K562 (cell line): ENCODE measurements at regions not wholly inside any gene's neighbourhood (a gene's known extent, or its start where the extent isn't known, plus 50 kb on each side); places are given as distances from the start of the nearest gene placed in this dataset.

Experiments
- ARID1B ChIP-seq: fragments of 450-650 bp; IDR thresholded peaks from 2 replicates; pipeline ENCODE4 v1.6.1; 2016; ENCODE audit warnings: antibody characterized with exemption, mild to moderate bottlenecking, inconsistent platforms
- MYBL2 ChIP-seq, 2 experiments: fragments of 450-650 bp in 1 of 2; sonication (generic) in 1 of 2; formaldehyde crosslinking in 1 of 2; IDR thresholded peaks; 2 replicates each; pipeline versions ENCODE4 v1.6.1 to v1.8.1; 2017 to 2022; ENCODE audit warnings: borderline replicate concordance in 1 of 2, inconsistent platforms in 1 of 2, low read depth in 1 of 2, mild to moderate bottlenecking in 1 of 2, missing genetic modification reagents in 1 of 2, moderate library complexity in 1 of 2
- TFAM ChIP-seq: fragments of 250-450 bp; sonication (Bioruptor Pico); conservative IDR thresholded peaks from 2 replicates; pipeline ENCODE4 v1.5.0; 2021; ENCODE audit warnings: mild to moderate bottlenecking, moderate library complexity
- ZNF830 ChIP-seq: fragments of 250-450 bp; sonication (Bioruptor Pico); IDR thresholded peaks from 2 replicates; pipeline ENCODE4 v1.5.0; 2021; ENCODE audit warnings: mild to moderate bottlenecking
- TF ChIP-seq, protein P1 (sequence below): sonication (generic); formaldehyde crosslinking; IDR thresholded peaks from 2 replicates; pipeline ENCODE4 v1.8.1; 2023; ENCODE audit warnings: mild to moderate bottlenecking, missing genetic modification reagents

DNA sequence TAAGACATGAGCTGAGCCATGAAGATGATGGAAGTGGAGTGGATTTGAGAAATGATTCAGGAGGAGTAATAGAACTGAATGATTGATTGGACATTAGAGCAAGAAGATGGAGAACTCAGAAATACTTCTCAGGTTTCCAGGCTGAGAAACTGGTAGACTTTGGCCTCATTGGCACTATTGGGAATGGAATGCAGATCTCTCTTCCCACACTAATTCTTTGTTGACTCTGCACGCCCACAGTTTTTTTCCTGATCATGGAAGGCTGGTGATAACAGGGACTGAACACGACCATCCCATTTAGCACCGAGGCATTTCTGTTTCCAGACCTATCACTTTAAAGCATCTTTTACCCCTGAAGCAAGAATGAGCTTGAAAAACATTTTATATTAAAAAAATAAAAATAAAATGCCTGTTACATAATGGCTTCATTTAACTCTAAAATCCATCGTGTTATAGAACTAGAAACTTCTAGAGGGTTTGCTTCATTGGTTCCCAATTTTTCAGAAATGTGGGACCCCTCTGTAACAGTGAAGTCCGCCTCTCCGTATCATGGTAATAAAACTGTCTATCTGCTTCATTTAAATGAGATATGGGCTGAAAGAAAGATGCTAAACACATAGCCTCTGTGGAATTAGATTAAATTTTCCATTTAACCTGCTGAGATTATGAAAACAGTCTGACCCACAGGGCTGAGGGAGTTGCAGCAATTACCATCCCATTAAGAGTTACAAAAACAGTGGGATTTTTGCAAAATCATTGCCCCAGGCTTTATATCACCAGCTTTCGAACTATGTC, 562.0 kb upstream of the CFAP20DC start:
- TF ChIP-seq ZNF830 (CRISPR knock-in tag): no peak
- no peak for TF ChIP-seq MYBL2 (IDR thresholded peaks at IDR 0.05; ENCODE audit: low read depth)
- TF ChIP-seq MYBL2 (CRISPR knock-in tag; IDR thresholded peaks at IDR 0.05; ENCODE audit: borderline replicate concordance): no peak
- no peak for TF ChIP-seq TFAM (CRISPR knock-in tag)
- TF ChIP-seq ARID1B: no peak
- TF ChIP-seq, protein P1, sequence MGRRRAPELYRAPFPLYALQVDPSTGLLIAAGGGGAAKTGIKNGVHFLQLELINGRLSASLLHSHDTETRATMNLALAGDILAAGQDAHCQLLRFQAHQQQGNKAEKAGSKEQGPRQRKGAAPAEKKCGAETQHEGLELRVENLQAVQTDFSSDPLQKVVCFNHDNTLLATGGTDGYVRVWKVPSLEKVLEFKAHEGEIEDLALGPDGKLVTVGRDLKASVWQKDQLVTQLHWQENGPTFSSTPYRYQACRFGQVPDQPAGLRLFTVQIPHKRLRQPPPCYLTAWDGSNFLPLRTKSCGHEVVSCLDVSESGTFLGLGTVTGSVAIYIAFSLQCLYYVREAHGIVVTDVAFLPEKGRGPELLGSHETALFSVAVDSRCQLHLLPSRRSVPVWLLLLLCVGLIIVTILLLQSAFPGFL (CRISPR knock-in tag): no peak
